ENCODE measurements at regions not wholly inside any gene's neighbourhood (a gene's known extent, or its start where the extent isn't known, plus 50 kb on each side); places are given as distances from the start of the nearest gene placed in this dataset.
"Not testable (repeated sequence)": the region's sequence is repeated elsewhere in the genome, so short reads cannot be mapped to it uniquely, and the experiment has no call there.

- Histone ChIP-seq H3K4me3 (ENCODE audit: low read length in 2 of 2) (no peak overlapping the region), H3K27me3 (ENCODE audit: control insufficient read depth in 2 of 2, insufficient read depth in 1 of 2, low read length in 1 of 2) (no peaks in the 10 kb centered on the region), H3K36me3 (ENCODE audit: control insufficient read depth in 2 of 2, insufficient read depth in 2 of 2, low read length in 1 of 2) (no peaks in the 10 kb centered on the region), H3K4me1 (ENCODE audit: control insufficient read depth in 2 of 2, insufficient read depth in 2 of 2, low read length in 2 of 2) (no peaks in the 10 kb centered on the region), H3K27ac (ENCODE audit: low read depth in 1 of 2, low read length in 1 of 2) (no peak overlapping the region), H3K9me3 (ENCODE audit: control insufficient read depth in 2 of 2, insufficient read depth in 1 of 2, low read length in 1 of 2) (no peaks in the 10 kb centered on the region)
- no peak for DNase-seq (ENCODE audit: low read depth in 6 of 9, low spot score in 9 of 9)
- 97% methylated on average over 3 of the region's 3 CpGs for WGBS
Measured at GRCh38 chr6:139705284-139705683, 330.8 kb upstream of the CITED2 start.

- Histone ChIP-seq H3K36me3 (ENCODE audit: control insufficient read depth in 2 of 2, insufficient read depth in 2 of 2, low read length in 1 of 2) (no peaks in the 10 kb centered on the region), H3K4me1 (ENCODE audit: control insufficient read depth in 2 of 2, insufficient read depth in 2 of 2, low read length in 2 of 2) (no peaks in the 10 kb centered on the region), H3K27ac (ENCODE audit: low read depth in 1 of 2, low read length in 1 of 2) (no peak overlapping the region), H3K9me3 (ENCODE audit: control insufficient read depth in 2 of 2, insufficient read depth in 1 of 2, low read length in 1 of 2) (no peaks in the 10 kb centered on the region), H3K4me3 (ENCODE audit: low read length in 2 of 2) (no peak overlapping the region), H3K27me3 (ENCODE audit: control insufficient read depth in 2 of 2, insufficient read depth in 1 of 2, low read length in 1 of 2) (no peaks in the 10 kb centered on the region)
- 97% methylated on average over 1 of the region's 1 CpG for WGBS
- no peak for DNase-seq (ENCODE audit: low read depth in 6 of 9, low spot score in 9 of 9)
Measured at GRCh38 chr6:139703780-139704179, 329.3 kb upstream of the CITED2 start.

GRCh38 chr6:139702706-139703105 is 328.3 kb upstream of the CITED2 start:
- Histone ChIP-seq H3K36me3 (ENCODE audit: control insufficient read depth in 2 of 2, insufficient read depth in 2 of 2, low read length in 1 of 2) (no peaks in the 10 kb centered on the region), H3K27me3 (ENCODE audit: control insufficient read depth in 2 of 2, insufficient read depth in 1 of 2, low read length in 1 of 2) (no peaks in the 10 kb centered on the region), H3K9me3 (ENCODE audit: control insufficient read depth in 2 of 2, insufficient read depth in 1 of 2, low read length in 1 of 2) (no peaks in the 10 kb centered on the region), H3K4me1 (ENCODE audit: control insufficient read depth in 2 of 2, insufficient read depth in 2 of 2, low read length in 2 of 2) (no peaks in the 10 kb centered on the region), H3K27ac (ENCODE audit: low read depth in 1 of 2, low read length in 1 of 2) (no peak overlapping the region), H3K4me3 (ENCODE audit: low read length in 2 of 2) (no peak overlapping the region)
- no peak for DNase-seq (ENCODE audit: low read depth in 6 of 9, low spot score in 9 of 9)

GRCh38 chr6:139701695-139702094 is 327.2 kb upstream of the CITED2 start:
- DNase-seq (ENCODE audit: low read depth in 6 of 9, low spot score in 9 of 9), result no peak
- 95% methylated on average over 4 of the region's 4 CpGs for WGBS
- no peak overlapping the region for H3K27ac ChIP-seq (ENCODE audit: low read depth in 1 of 2, low read length in 1 of 2)
- no peaks in the 10 kb centered on the region for H3K9me3 ChIP-seq (ENCODE audit: control insufficient read depth in 2 of 2, insufficient read depth in 1 of 2, low read length in 1 of 2)
- no peak overlapping the region for H3K4me3 ChIP-seq (ENCODE audit: low read length in 2 of 2)
- H3K4me1 ChIP-seq (ENCODE audit: control insufficient read depth in 2 of 2, insufficient read depth in 2 of 2, low read length in 2 of 2), result no peaks in the 10 kb centered on the region
- no peaks in the 10 kb centered on the region for H3K36me3 ChIP-seq (ENCODE audit: control insufficient read depth in 2 of 2, insufficient read depth in 2 of 2, low read length in 1 of 2)
- H3K27me3 ChIP-seq (ENCODE audit: control insufficient read depth in 2 of 2, insufficient read depth in 1 of 2, low read length in 1 of 2), result no peaks in the 10 kb centered on the region

- DNase-seq (ENCODE audit: low read depth in 6 of 9, low spot score in 9 of 9), result no peak
- 92% methylated on average over 1 of the region's 1 CpG for WGBS
Measured at GRCh38 chr6:139701003-139701402, 326.6 kb upstream of the CITED2 start.

GRCh38 chr6:139699911-139700310 is 325.5 kb upstream of the CITED2 start:
- no peaks in the 10 kb centered on the region for H3K36me3 ChIP-seq (ENCODE audit: control insufficient read depth in 2 of 2, insufficient read depth in 2 of 2, low read length in 1 of 2)
- H3K4me3 ChIP-seq (ENCODE audit: low read length in 2 of 2), result no peak overlapping the region
- WGBS, result 98% methylated on average over 1 of the region's 1 CpG
- H3K9me3 ChIP-seq (ENCODE audit: control insufficient read depth in 2 of 2, insufficient read depth in 1 of 2, low read length in 1 of 2), result no peaks in the 10 kb centered on the region
- no peak for DNase-seq (ENCODE audit: low read depth in 6 of 9, low spot score in 9 of 9)
- no peaks in the 10 kb centered on the region for H3K27me3 ChIP-seq (ENCODE audit: control insufficient read depth in 2 of 2, insufficient read depth in 1 of 2, low read length in 1 of 2)
- no peak overlapping the region for H3K27ac ChIP-seq (ENCODE audit: low read depth in 1 of 2, low read length in 1 of 2)
- no peaks in the 10 kb centered on the region for H3K4me1 ChIP-seq (ENCODE audit: control insufficient read depth in 2 of 2, insufficient read depth in 2 of 2, low read length in 2 of 2)

More at GRCh38 chr6:139701003-139701402, 326.6 kb upstream of the CITED2 start:
- Histone ChIP-seq H3K27ac (ENCODE audit: low read depth in 1 of 2, low read length in 1 of 2) (no peak overlapping the region), H3K27me3 (ENCODE audit: control insufficient read depth in 2 of 2, insufficient read depth in 1 of 2, low read length in 1 of 2) (no peaks in the 10 kb centered on the region), H3K4me3 (ENCODE audit: low read length in 2 of 2) (no peak overlapping the region), H3K9me3 (ENCODE audit: control insufficient read depth in 2 of 2, insufficient read depth in 1 of 2, low read length in 1 of 2) (no peaks in the 10 kb centered on the region), H3K36me3 (ENCODE audit: control insufficient read depth in 2 of 2, insufficient read depth in 2 of 2, low read length in 1 of 2) (no peaks in the 10 kb centered on the region), H3K4me1 (ENCODE audit: control insufficient read depth in 2 of 2, insufficient read depth in 2 of 2, low read length in 2 of 2) (no peaks in the 10 kb centered on the region)

GRCh38 chr6:139699335-139699734 is 324.9 kb upstream of the CITED2 start:
- Histone ChIP-seq H3K27me3 (ENCODE audit: control insufficient read depth in 2 of 2, insufficient read depth in 1 of 2, low read length in 1 of 2) (no peaks in the 10 kb centered on the region), H3K9me3 (ENCODE audit: control insufficient read depth in 2 of 2, insufficient read depth in 1 of 2, low read length in 1 of 2) (no peaks in the 10 kb centered on the region), H3K27ac (ENCODE audit: low read depth in 1 of 2, low read length in 1 of 2) (no peak overlapping the region)

GRCh38 chr6:139698526-139699176 is 324.2 kb upstream of the CITED2 start:
- no peaks in the 10 kb centered on the region for H3K27me3 ChIP-seq (ENCODE audit: control insufficient read depth in 2 of 2, insufficient read depth in 1 of 2, low read length in 1 of 2)
- no peaks in the 10 kb centered on the region for H3K36me3 ChIP-seq (ENCODE audit: control insufficient read depth in 2 of 2, insufficient read depth in 2 of 2, low read length in 1 of 2)
- H3K27ac ChIP-seq (ENCODE audit: low read depth in 1 of 2, low read length in 1 of 2), result no peak overlapping the region
- H3K9me3 ChIP-seq (ENCODE audit: control insufficient read depth in 2 of 2, insufficient read depth in 1 of 2, low read length in 1 of 2), result no peaks in the 10 kb centered on the region
- no peaks in the 10 kb centered on the region for H3K4me1 ChIP-seq (ENCODE audit: control insufficient read depth in 2 of 2, insufficient read depth in 2 of 2, low read length in 2 of 2)
- no peak overlapping the region for H3K4me3 ChIP-seq (ENCODE audit: low read length in 2 of 2)
- 96% methylated on average over 3 of the region's 3 CpGs for WGBS
- no peak for DNase-seq (ENCODE audit: low read depth in 6 of 9, low spot score in 9 of 9)

More at GRCh38 chr6:139699335-139699734, 324.9 kb upstream of the CITED2 start:
- DNase-seq (ENCODE audit: low read depth in 6 of 9, low spot score in 9 of 9), result no peak
- no peaks in the 10 kb centered on the region for H3K4me1 ChIP-seq (ENCODE audit: control insufficient read depth in 2 of 2, insufficient read depth in 2 of 2, low read length in 2 of 2)
- WGBS, result 98% methylated on average over 1 of the region's 1 CpG
- H3K4me3 ChIP-seq (ENCODE audit: low read length in 2 of 2), result no peak overlapping the region
- no peaks in the 10 kb centered on the region for H3K36me3 ChIP-seq (ENCODE audit: control insufficient read depth in 2 of 2, insufficient read depth in 2 of 2, low read length in 1 of 2)

GRCh38 chr6:139697856-139698255 is 323.4 kb upstream of the CITED2 start:
- not testable (repeated sequence) for H3K9me3 ChIP-seq (ENCODE audit: control insufficient read depth in 2 of 2, insufficient read depth in 1 of 2, low read length in 1 of 2); H3K4me3 ChIP-seq (ENCODE audit: low read length in 2 of 2); H3K4me1 ChIP-seq (ENCODE audit: control insufficient read depth in 2 of 2, insufficient read depth in 2 of 2, low read length in 2 of 2); H3K27me3 ChIP-seq (ENCODE audit: control insufficient read depth in 2 of 2, insufficient read depth in 1 of 2, low read length in 1 of 2); H3K36me3 ChIP-seq (ENCODE audit: control insufficient read depth in 2 of 2, insufficient read depth in 2 of 2, low read length in 1 of 2); DNase-seq (ENCODE audit: low read depth in 6 of 9, low spot score in 9 of 9); H3K27ac ChIP-seq (ENCODE audit: low read depth in 1 of 2, low read length in 1 of 2)
- WGBS, result 94% methylated on average over 23 of the region's 23 CpGs

Measured in thymus (tissue), 11 donors.